HG03025 (cell line): ENCODE measurements at regions not wholly inside any gene's neighbourhood (a gene's known extent, or its start where the extent isn't known, plus 50 kb on each side); places are given as distances from the start of the nearest gene placed in this dataset.
"Not testable (repeated sequence)": the region's sequence is repeated elsewhere in the genome, so short reads cannot be mapped to it uniquely, and the experiment has no call there.

Source experiments
- ATAC-seq: cut with Tn5 transposase; IDR thresholded peaks from one replicate; pipeline ENCODE4 v1.9.1; 2021; ENCODE audit warnings: mild to moderate bottlenecking, moderate library complexity; ENCODE audit not compliant: unreplicated experiment, low FRiP score

DNA sequence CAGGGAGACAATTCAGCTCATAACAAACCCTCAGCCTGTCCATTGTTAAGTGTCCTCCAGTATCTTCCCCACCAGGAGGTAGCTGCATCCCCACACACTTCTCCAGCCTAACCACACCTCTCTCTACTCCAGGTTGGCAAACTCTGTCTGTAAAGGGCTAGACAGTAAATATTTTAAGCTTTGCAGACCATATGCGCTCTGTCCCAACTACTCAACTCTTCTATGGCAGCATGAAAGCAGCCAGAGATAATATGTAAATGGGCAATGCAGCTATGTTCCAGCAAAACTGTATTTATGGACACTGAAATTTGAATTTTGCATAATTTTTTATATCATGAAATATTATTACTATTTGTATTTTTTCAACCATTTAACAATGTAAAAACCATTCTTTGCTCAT, 230.4 kb upstream of the STT3B start:
- ATAC-seq = no peak

DNA sequence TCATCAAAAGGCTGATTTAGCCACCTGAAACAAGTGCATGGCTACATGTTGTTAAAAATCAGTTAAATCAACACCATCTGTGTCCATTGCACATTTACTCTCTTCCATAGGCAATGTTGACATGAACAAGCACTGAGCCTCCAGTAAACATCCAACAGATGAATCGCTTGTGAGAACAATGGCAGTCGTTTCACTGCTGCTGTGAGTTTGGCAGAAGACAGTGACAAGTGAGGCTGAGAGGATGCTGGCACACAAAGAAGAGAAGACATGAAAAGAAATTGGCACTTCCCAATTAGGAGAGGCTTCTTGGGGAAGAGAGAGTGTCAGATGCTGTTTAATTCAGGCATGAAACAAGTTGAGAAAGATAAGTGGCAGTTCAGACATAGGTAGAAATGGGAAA, 227.4 kb upstream of the STT3B start:
- no peak for ATAC-seq

DNA sequence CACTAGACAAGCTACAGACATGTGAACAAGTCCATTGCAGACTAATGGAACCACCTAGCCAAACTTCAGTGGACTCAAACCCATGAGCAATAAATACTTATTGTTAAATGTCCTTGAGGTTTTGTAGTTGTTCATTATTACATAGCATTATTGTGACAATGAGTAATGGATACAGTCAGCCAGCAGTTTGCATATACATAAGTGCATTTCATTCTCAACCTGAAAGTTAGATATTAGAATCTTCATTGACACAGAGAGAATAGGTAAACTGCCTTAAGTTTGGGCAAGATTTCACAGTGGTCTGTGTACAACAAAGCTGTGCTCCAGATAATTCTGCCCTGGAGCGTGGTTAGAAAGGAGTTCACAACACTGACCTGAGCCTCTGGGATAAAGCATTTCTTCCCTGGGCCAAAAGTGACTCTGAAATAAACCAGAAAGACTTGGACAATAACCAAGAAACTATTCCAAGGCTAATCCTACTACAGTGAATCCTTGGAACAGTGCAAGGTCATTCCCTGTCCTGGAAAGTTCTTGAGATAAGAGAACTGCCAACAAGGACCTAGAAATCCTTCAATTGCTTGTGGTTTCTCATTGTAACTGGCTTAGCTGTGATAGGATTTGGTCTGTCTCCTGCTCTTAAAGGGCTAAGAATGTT, 225.5 kb upstream of the STT3B start:
- ATAC-seq = no peak

DNA sequence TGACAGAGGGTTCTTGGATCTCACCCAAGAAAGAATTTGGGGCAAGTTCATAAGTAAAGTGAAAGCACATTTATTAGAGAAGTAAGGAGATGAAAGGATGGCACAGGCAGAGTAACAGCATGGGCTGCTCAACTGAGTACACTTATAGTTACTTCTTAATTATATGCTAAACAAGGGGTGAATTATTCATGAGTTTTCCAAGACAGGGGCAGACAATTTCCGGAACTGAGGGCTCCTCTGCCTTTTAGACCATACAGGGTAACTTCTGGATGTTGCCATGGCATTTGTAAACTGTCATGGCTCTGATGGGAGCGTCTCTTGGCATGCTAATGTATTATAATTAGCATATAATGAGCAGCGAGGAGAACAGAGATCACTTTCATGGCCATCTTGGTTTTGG, 221.2 kb upstream of the STT3B start:
- no peak for ATAC-seq

GRCh38 chr3:31312400-31312799, 220.3 kb upstream of the STT3B start:
- ATAC-seq = no peak

DNA sequence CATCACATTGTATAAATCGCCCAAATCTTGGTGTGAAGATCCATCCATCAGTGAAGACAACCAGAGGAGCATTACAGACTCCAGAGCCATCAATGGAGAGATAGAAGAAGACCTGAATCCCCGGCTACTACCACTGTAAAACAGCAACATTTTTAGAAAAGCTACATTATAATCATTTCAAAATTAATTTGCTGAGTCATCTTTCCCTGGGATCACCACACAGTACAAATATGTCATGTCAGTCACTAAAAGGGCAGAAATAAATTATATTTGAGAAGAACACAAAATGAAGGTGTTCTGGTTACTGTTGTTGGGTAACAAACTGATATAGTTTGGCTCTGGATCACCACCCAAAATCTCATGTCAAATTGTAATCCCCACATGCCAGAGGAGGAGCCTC, 218.5 kb upstream of the STT3B start:
- ATAC-seq = no peak

GRCh38 chr3:31319332-31319731, 213.4 kb upstream of the STT3B start:
- no peak for ATAC-seq

DNA sequence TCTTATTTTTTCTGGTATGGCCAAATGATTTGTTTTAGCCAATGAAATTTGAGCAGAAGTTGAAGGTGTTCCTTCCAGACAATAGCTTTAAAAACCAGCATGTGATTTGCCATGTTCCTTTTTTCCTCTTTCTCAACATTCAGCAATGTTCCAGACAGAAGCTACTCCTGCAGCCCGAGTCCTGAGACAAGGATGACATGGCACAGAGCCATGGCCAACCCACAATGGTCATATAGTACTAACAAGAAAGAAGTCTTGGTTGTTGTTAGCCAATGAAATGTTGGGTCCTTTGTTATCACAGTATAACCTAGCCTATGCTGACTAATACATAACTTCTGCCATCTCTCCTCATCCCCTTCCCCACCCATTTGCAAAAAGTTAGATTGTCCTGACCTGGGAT, 211.1 kb upstream of the STT3B start:
- no peak for ATAC-seq

- no peak for ATAC-seq
These were observed 210.3 kb upstream of the STT3B start for GRCh38 chr3:31322460-31322859.

GRCh38 chr3:31327826-31328357, 204.8 kb upstream of the STT3B start:
- not testable (repeated sequence) for ATAC-seq

DNA sequence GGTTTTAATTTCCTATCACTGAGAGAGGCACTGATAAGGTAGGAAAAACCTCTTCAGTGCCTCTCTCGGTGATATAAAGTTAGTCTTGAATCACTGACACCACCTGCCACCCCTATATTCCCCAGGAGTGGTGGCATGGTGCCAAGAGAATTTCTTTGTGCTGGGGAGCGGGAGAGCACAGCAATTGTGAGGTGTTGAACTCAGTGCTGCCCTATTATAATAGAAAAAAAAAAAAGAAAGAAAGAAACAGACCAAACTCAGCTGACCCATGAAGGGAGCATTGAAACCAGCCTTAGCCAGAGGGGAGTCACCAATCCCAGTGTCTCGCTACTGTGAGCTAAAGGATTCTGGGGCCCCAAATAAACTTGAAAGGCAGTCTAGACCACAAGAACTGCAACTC, 201.4 kb upstream of the STT3B start:
- ATAC-seq = no peak

DNA sequence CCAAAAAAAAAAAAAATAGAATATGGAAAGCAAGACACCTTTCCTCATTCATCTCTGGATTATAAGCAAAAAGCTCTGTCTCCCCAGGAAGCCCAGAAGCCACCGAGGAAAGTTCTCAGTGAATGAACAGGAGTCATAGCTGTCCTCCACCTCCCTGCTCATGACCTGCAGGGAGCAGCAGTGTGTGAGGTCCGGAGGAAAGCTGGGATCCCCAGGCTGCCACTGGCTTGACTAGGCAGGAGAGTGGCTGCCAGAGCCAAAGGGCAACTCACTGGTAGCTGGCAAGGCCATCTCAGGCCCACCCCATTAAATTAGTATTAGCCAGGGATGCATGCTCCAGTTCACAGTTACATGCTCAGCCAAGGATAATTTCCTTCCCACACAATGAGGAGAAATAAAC, 191.6 kb upstream of the STT3B start:
- no peak for ATAC-seq

DNA sequence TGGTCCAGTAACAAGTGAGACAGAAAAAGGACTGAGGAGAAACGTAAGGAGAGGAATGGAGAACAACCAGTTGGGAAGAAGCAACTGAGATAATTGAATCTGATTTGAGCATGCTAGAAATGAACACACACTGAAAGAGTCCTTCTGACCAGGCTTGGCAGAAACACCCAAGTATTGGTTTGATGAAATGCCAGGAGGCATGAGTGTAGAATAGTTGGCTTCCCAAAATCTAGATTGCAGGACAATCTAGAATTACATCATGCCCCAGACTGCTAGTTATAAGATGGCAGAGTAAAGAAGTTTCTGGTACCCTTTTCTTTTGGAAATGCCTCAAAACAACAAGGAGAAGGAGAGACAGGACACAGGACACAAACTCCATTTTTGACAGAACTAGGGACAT, 189.7 kb upstream of the STT3B start:
- ATAC-seq = no peak

GRCh38 chr3:31345581-31345980, 187.1 kb upstream of the STT3B start:
- ATAC-seq = no peak

- no peak for ATAC-seq
These were observed 186.2 kb upstream of the STT3B start for GRCh38 chr3:31346542-31346979.

DNA sequence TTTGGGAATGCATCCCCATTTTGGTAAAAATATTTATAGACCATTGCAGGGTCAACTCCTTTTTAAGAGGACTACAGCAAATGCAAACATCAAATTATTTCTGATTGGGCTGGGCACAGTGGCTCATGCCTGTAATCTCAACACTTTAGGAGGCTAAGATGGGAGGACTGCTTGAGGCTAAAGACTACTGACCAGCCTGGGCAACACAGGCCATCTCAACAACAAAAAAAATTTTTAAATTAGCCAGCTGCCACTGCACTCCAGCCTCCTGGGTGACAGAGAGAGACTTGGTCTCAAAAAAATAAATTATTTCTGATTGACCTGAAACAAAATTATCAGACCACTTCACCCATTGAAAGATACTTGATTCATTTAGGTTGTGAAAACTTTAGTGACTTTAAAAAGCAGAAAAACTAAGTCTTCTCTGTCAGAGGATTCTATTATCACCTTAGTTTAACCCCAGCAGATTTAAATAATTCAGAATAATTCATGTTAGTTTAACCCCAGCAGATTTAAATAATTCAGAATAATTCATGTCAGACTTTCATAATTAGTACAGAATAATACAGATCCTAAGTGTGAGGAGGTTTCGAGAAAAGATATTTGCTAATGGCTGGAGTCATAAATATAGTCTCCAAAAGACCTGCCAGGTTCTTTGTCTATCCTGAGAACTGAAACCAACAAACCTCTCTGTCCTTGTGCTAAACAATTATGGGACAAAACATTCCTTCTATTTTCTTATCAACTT, 183.6 kb upstream of the STT3B start:
- ATAC-seq = no peak

DNA sequence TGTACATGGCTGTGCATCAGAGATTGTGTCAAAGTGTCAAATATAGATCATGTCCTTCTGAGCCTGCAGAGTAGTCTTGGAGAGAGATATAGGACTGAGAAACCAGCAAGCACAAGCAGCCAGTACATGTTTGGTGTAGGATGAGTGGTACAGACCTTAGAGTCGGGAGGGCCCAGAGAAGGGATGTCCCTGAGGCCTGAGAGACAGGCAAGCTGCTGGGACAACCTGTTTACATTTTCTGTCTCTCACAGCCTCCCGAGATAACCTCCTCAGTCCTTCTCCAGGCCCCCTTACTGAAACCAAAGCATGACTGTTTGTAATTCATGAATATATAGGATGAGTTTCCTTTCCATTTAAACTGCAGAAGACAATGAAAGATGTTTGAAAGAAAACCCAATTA, 182.4 kb upstream of the STT3B start:
- ATAC-seq = no peak

DNA sequence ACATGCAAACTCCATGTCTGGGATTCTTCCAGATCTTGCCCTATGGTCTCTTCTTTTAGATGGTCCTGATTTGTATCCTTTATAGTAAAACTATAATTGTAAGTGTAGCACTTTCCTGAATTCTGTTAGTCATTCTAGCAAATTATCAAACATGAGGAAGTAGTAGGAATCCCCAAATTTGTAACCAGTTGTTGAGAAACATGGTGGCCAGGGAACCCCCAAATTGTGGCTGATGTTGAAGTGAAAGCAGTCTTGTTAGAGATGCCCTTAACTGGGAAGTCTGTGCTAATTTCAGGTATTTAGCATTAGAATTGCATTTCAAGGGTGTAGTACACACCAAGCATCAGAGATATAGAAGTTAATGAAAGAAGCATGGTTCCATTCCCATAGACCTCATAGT, 180.4 kb upstream of the STT3B start:
- no peak for ATAC-seq

DNA sequence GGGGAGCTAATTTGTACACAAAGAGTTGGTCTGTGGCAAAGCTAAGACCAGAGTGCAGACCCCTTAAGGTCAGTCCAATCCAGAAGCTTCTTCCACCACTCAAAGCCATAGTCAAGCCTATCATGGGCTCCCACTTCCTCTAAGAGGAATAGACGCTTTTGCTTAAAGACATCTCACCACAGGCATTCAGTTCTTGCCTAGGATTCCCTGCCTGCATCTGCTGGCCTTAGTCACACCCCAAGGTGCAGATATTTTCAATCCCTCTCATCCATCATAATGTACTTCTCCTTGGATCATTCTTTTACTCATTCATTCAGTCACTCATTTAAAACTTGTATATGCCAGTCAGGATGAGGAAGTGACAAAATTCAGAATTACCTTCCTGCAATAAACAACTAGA, 179.6 kb upstream of the STT3B start:
- ATAC-seq = no peak

- no peak for ATAC-seq
These were observed 178.4 kb upstream of the STT3B start for GRCh38 chr3:31354373-31354772.

- no peak for ATAC-seq
These were observed 176.9 kb upstream of the STT3B start for GRCh38 chr3:31355807-31356206.

DNA sequence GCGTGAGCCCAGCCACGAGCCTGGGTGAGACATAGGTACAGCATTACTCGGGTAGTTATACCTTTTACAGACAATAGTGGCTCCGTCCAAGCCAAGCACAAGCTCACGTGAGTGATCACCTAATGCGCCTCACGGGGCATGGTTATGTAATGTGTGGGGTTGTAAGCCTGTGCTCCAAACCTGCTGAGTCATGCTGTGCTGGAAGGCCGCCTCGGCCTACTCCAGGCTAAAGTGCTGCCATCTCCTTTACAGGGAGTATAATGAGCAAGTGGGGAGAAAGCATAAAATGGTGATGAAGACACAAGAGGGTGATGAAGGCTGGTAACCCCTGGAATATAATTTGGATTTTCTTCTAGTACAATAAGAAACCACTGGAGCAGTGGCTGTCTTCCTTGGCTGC, 175.8 kb upstream of the STT3B start:
- no peak for ATAC-seq
